GM12875 (cell line): ENCODE measurements at regions not wholly inside any gene's neighbourhood (a gene's known extent, or its start where the extent isn't known, plus 50 kb on each side); places are given as distances from the start of the nearest gene placed in this dataset.
A peak's percentile ranks its signal among the peaks of the same experiment; 100 is the strongest.

Experiments used
- H3K4me3 ChIP-seq: one replicate; pipeline ENCODE4 v1.5.1; 2011; ENCODE audit warnings: low read depth, low read length, control low read depth
- TF ChIP-seq, protein P1 (sequence below): IDR thresholded peaks from 2 replicates; pipeline ENCODE4 v1.5.1; 2011; ENCODE audit warnings: low read depth, mild to moderate bottlenecking, control low read depth, inconsistent platforms, low read length, moderate library complexity, borderline replicate concordance; ENCODE audit not compliant: insufficient read depth

- H3K4me3 ChIP-seq = no peak overlapping the region
- TF ChIP-seq, protein P1, sequence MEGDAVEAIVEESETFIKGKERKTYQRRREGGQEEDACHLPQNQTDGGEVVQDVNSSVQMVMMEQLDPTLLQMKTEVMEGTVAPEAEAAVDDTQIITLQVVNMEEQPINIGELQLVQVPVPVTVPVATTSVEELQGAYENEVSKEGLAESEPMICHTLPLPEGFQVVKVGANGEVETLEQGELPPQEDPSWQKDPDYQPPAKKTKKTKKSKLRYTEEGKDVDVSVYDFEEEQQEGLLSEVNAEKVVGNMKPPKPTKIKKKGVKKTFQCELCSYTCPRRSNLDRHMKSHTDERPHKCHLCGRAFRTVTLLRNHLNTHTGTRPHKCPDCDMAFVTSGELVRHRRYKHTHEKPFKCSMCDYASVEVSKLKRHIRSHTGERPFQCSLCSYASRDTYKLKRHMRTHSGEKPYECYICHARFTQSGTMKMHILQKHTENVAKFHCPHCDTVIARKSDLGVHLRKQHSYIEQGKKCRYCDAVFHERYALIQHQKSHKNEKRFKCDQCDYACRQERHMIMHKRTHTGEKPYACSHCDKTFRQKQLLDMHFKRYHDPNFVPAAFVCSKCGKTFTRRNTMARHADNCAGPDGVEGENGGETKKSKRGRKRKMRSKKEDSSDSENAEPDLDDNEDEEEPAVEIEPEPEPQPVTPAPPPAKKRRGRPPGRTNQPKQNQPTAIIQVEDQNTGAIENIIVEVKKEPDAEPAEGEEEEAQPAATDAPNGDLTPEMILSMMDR = no peak
Measured at GRCh38 chr12:67370979-67371378, 101.8 kb downstream of the CAND1 start.

GRCh38 chr12:67377021-67377420 is 107.9 kb downstream of the CAND1 start:
- H3K4me3 ChIP-seq = no peak overlapping the region
- TF ChIP-seq, protein P1 = no peak

DNA sequence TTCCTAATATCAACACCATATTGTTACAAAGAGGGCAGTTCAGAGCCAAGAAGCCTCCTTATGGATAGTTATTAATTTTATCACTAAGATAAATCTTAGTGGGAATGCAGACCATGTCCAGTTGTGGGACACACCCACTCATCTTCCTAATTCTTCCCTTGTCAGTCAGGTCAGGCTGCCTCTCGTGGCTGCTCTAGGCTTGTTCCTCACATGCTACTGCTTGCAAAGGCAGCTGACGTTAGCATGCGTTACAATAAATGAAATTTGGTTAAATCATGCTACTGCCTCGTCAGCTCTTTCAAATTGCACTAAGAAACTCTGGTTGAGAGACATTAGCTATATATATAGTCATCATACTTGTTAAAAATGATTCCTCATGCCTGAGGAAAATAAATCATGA is 108.4 kb downstream of the CAND1 start:
- TF ChIP-seq, protein P1 = no peak
- H3K4me3 ChIP-seq = no peak overlapping the region

DNA sequence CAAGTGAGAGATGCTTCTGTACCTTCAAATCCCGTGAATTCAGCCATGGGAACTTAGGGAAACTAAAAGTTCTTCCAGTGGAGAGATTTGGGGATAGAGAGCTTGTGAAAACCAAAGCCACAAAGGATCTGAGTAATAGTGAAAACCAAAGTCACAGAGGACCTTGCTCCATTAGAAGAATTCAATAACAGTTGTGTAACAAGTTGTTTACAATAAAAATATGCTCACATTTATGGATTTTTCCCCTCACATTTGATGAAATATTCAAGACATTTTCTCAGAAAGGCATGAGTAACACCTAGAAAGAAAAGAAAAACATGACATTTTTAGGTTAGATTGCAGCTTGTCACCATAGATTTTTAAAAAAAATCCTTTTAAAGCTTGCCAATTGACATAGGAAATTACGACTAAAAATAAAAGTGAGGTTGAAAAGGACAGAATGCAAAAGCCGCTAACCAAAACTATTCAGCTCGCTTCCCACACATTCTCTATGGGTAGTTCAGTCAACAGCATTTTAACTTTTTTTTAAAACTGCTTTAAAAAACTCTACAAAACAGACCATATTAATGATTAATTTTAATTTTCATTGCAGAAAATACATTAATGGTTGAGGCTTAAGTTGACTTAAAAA is 113.2 kb downstream of the CAND1 start:
- H3K4me3 ChIP-seq = no peak overlapping the region
- TF ChIP-seq, protein P1 = no peak

GRCh38 chr12:67386869-67387565 is 117.9 kb downstream of the CAND1 start:
- no peak overlapping the region for H3K4me3 ChIP-seq
- TF ChIP-seq, protein P1 = no peak

DNA sequence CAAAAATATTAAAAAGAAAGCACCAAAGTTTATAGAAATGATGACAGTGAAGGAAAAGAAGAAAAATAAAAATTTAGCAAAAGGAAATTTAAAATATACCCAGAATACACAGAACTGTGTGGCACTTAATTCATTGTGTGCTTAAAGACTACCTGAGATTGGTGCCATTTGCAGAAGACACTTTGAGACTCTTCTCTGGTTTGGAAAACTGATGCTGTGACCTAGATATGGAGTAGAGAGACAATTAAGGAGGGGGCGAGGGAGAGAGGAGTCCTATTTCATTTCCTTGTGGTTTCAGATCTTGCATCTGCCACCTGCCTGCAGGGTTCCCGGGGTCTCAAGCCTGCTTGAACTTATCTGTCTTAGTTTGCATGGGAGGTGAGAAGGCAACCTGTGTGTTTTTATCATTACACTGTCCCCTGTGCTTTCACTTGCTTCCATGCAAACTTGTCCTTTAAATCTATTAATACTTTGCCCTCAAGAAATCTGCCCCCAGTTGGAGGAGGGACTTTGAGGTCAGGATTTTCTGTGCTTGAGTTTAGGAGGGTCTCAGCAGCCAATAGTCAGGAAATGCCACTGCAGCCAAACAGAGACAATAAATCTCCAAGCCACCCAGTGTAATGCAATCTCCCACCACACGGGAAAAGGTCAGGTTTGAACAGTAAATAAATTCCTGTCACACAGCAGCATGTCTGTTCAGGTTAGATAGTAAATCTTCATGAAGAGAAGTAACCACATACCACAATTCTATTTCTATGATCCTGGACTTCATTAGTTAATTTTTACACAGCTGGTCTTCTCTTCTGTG is 119.4 kb downstream of the CAND1 start:
- no peak overlapping the region for H3K4me3 ChIP-seq
- TF ChIP-seq, protein P1 = peak; percentile 32; the same call in 1 of the 2 replicates
